ENCODE measurements at regions not wholly inside any gene's neighbourhood (a gene's known extent, or its start where the extent isn't known, plus 50 kb on each side); places are given as distances from the start of the nearest gene placed in this dataset.
"Not testable (repeated sequence)": the region's sequence is repeated elsewhere in the genome, so short reads cannot be mapped to it uniquely, and the experiment has no call there.

- ATAC-seq (no peak), DNase-seq (no peak)
- Mint-ChIP-seq H3K27ac (no peak overlapping the region), H3K36me3 (ENCODE audit: low read depth) (no peaks in the 10 kb centered on the region), H3K4me3 (no peak overlapping the region), H3K4me1 (no peaks in the 10 kb centered on the region), H3K9me3 (ENCODE audit: low read depth) (no peaks in the 10 kb centered on the region), H3K27me3 (no peaks in the 10 kb centered on the region)
- CTCF ChIA-PET: no interaction called here
- POLR2A ChIA-PET: no interaction called here
- intact Hi-C loops (cut with DNase I, micrococcal nuclease): no loop called here
These were observed 229.4 kb downstream of the RCHY1 start for GRCh38 chr4:75284831-75285230.

DNA sequence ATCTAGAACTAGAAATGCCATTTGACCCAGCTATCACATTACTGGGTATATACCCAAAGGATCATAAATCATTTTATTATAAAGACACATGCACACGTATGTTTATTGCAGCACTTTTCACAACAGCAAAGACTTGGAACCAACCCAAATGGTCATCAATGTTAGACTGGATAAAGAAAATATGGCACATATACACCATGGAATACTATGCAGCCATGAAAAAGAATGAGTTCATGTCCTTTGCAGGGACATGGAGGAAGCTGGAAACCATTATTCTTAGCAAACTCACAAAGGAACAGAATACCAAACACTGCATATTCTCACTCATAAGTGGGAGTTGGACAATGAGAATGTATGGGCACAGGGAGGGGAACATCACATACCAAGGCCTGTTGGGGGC is 233.7 kb downstream of the RCHY1 start:
- H3K27ac Mint-ChIP-seq; H3K4me1 Mint-ChIP-seq; H3K4me3 Mint-ChIP-seq; intact Hi-C loops (cut with DNase I, micrococcal nuclease); CTCF ChIA-PET; DNase-seq; H3K9me3 Mint-ChIP-seq (ENCODE audit: low read depth); H3K36me3 Mint-ChIP-seq (ENCODE audit: low read depth); POLR2A ChIA-PET; H3K27me3 Mint-ChIP-seq; ATAC-seq: not testable (repeated sequence)

GRCh38 chr4:75259306-75259705 is 254.9 kb downstream of the RCHY1 start:
- ChIA-PET CTCF (interaction anchor here (0.7 kb wide), 1 partner anchor 218 kb away, joined by 3 read pairs; no protein-coding TSS in a partner anchor), POLR2A (no interaction called here)
- intact Hi-C loops (cut with DNase I, micrococcal nuclease): no loop called here
- ATAC-seq: no peak
- no peaks in the 10 kb centered on the region for H3K4me1 Mint-ChIP-seq
- H3K4me3 Mint-ChIP-seq: no peak overlapping the region
- peaks cover 2% of the 10 kb centered on the region for H3K27me3 Mint-ChIP-seq
- H3K9me3 Mint-ChIP-seq (ENCODE audit: low read depth): no peaks in the 10 kb centered on the region
- no peak overlapping the region for H3K27ac Mint-ChIP-seq
- no peaks in the 10 kb centered on the region for H3K36me3 Mint-ChIP-seq (ENCODE audit: low read depth)
- no peak for DNase-seq

- no peaks in the 10 kb centered on the region for H3K27me3 Mint-ChIP-seq
- POLR2A ChIA-PET: no interaction called here
- no peak for DNase-seq
These were observed 258.9 kb downstream of the RCHY1 start for GRCh38 chr4:75255261-75255660.

DNA sequence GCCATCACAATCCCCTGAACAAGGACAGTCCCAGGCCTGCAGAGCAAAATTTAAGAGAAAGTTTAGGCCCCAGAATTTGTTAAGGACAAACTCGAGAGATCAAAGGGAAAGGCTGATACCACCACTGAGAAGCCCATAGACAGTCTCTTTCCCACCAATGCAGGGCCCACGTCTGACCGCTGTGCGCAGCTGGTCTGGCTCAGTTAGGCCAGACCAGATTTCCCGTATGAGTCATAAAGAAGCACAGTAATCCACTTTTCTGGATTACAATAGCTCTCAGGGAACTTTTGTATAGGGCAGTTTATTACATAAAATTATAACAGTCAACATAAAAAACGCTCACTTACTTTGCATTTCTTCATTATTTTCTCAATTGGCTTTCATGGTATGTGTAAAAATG is 259.5 kb downstream of the RCHY1 start:
- ChIA-PET POLR2A (no interaction called here), CTCF (no interaction called here)
- no peaks in the 10 kb centered on the region for H3K36me3 Mint-ChIP-seq (ENCODE audit: low read depth)
- no peak for ATAC-seq
- intact Hi-C loops (cut with DNase I, micrococcal nuclease): no loop called here
- no peaks in the 10 kb centered on the region for H3K4me1 Mint-ChIP-seq
- no peak overlapping the region for H3K4me3 Mint-ChIP-seq
- H3K9me3 Mint-ChIP-seq (ENCODE audit: low read depth): peaks cover 4% of the 10 kb centered on the region
- no peak for DNase-seq
- no peak overlapping the region for H3K27ac Mint-ChIP-seq
- H3K27me3 Mint-ChIP-seq: no peaks in the 10 kb centered on the region

More at GRCh38 chr4:75255261-75255660, 258.9 kb downstream of the RCHY1 start:
- no peak for ATAC-seq
- CTCF ChIA-PET: no interaction called here
- Mint-ChIP-seq H3K36me3 (ENCODE audit: low read depth) (no peaks in the 10 kb centered on the region), H3K27ac (no peak overlapping the region), H3K9me3 (ENCODE audit: low read depth) (peaks cover 4% of the 10 kb centered on the region), H3K4me3 (no peak overlapping the region), H3K4me1 (no peaks in the 10 kb centered on the region)
- intact Hi-C loops (cut with DNase I, micrococcal nuclease): no loop called here

DNA sequence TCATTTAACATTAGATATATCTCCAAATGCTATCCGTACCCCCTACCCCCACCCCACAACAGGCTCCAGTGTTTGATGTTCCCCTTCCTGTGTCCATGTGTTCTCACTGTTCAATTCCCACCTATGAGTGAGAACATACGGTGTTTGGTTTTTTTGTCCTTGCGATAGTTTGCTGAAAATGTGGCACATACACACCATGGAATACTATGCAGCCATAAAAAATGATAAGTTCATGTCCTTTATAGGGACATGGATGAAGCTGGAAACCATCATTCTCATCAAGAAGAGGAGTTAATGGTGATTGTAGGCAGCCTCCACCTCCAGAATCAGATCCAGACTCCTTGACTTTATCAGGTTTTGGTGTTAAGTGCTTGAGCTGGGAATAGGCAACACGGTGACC is 261.1 kb downstream of the RCHY1 start:
- H3K4me1 Mint-ChIP-seq; H3K27ac Mint-ChIP-seq; DNase-seq; H3K4me3 Mint-ChIP-seq; H3K9me3 Mint-ChIP-seq (ENCODE audit: low read depth); ATAC-seq; H3K27me3 Mint-ChIP-seq; H3K36me3 Mint-ChIP-seq (ENCODE audit: low read depth); POLR2A ChIA-PET; intact Hi-C loops (cut with DNase I, micrococcal nuclease); CTCF ChIA-PET: not testable (repeated sequence)

- H3K27me3 Mint-ChIP-seq: no peaks in the 10 kb centered on the region
- H3K4me3 Mint-ChIP-seq: no peak overlapping the region
- POLR2A ChIA-PET: no interaction called here
- ATAC-seq (no peak), DNase-seq (no peak)
- CTCF ChIA-PET: no interaction called here
- H3K36me3 Mint-ChIP-seq (ENCODE audit: low read depth): no peaks in the 10 kb centered on the region
- H3K4me1 Mint-ChIP-seq: no peaks in the 10 kb centered on the region
- intact Hi-C loops (cut with DNase I, micrococcal nuclease): no loop called here
- peaks cover 4% of the 10 kb centered on the region for H3K9me3 Mint-ChIP-seq (ENCODE audit: low read depth)
- no peak overlapping the region for H3K27ac Mint-ChIP-seq
These were observed 262.7 kb downstream of the RCHY1 start for GRCh38 chr4:75251547-75251946.

DNA sequence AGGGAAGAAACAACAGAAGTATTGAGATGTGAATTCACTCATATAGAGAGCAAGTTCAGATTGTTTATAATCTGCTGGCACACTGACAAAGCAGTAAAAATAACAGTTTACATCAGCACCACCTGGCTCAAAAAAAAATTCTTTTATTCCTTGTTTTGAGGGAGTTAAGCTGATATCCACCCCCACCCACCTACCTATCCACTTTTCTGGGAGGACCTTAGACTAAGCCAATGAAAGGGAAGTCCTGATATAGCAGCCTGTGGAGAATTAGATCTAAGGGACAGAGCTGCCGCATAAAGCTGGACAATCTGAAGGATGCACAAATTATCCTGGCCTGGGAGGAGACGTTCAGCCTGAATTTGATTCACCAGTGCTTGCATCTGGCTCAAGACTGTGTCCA is 264.5 kb downstream of the RCHY1 start:
- ChIA-PET CTCF (no interaction called here), POLR2A (no interaction called here)
- DNase-seq (no peak), ATAC-seq (no peak)
- H3K36me3 Mint-ChIP-seq (ENCODE audit: low read depth): no peaks in the 10 kb centered on the region
- no peak overlapping the region for H3K27ac Mint-ChIP-seq
- intact Hi-C loops (cut with DNase I, micrococcal nuclease): no loop called here
- no peaks in the 10 kb centered on the region for H3K4me1 Mint-ChIP-seq
- peaks cover 4% of the 10 kb centered on the region for H3K9me3 Mint-ChIP-seq (ENCODE audit: low read depth)
- no peak overlapping the region for H3K4me3 Mint-ChIP-seq
- no peaks in the 10 kb centered on the region for H3K27me3 Mint-ChIP-seq

- Mint-ChIP-seq H3K4me1 (no peaks in the 10 kb centered on the region), H3K9me3 (ENCODE audit: low read depth) (peaks cover 4% of the 10 kb centered on the region), H3K36me3 (ENCODE audit: low read depth) (no peaks in the 10 kb centered on the region), H3K27ac (no peak overlapping the region), H3K27me3 (no peaks in the 10 kb centered on the region), H3K4me3 (no peak overlapping the region)
- POLR2A ChIA-PET: no interaction called here
- DNase-seq (no peak), ATAC-seq (no peak)
- CTCF ChIA-PET: no interaction called here
- intact Hi-C loops (cut with DNase I, micrococcal nuclease): no loop called here
These were observed 265.3 kb downstream of the RCHY1 start for GRCh38 chr4:75248770-75249407.

GRCh38 chr4:75244325-75244724 is 269.9 kb downstream of the RCHY1 start:
- ChIA-PET CTCF (no interaction called here), POLR2A (no interaction called here)
- Mint-ChIP-seq H3K4me1 (no peaks in the 10 kb centered on the region), H3K4me3 (no peak overlapping the region), H3K27ac (no peak overlapping the region), H3K27me3 (no peaks in the 10 kb centered on the region), H3K36me3 (ENCODE audit: low read depth) (no peaks in the 10 kb centered on the region), H3K9me3 (ENCODE audit: low read depth) (no peaks in the 10 kb centered on the region)
- intact Hi-C loops (cut with DNase I, micrococcal nuclease): no loop called here
- ATAC-seq: no peak
- DNase-seq: no peak

- Mint-ChIP-seq H3K27me3 (no peaks in the 10 kb centered on the region), H3K4me1 (no peaks in the 10 kb centered on the region), H3K9me3 (ENCODE audit: low read depth) (no peaks in the 10 kb centered on the region), H3K36me3 (ENCODE audit: low read depth) (no peaks in the 10 kb centered on the region), H3K27ac (no peak overlapping the region), H3K4me3 (no peak overlapping the region)
- intact Hi-C loops (cut with DNase I, micrococcal nuclease): no loop called here
- ATAC-seq: no peak
- no peak for DNase-seq
- ChIA-PET POLR2A (no interaction called here), CTCF (no interaction called here)
These were observed 270.6 kb downstream of the RCHY1 start for GRCh38 chr4:75243570-75243969.

GRCh38 chr4:75235359-75235951 is 278.7 kb downstream of the RCHY1 start:
- intact Hi-C loops (cut with DNase I, micrococcal nuclease): no loop called here
- ChIA-PET POLR2A (no interaction called here), CTCF (no interaction called here)
- Mint-ChIP-seq H3K4me1 (no peaks in the 10 kb centered on the region), H3K36me3 (ENCODE audit: low read depth) (no peaks in the 10 kb centered on the region), H3K27me3 (no peaks in the 10 kb centered on the region), H3K4me3 (no peak overlapping the region), H3K27ac (no peak overlapping the region), H3K9me3 (ENCODE audit: low read depth) (no peaks in the 10 kb centered on the region)
- no peak for ATAC-seq
- DNase-seq: no peak

- Mint-ChIP-seq H3K27me3 (no peaks in the 10 kb centered on the region), H3K4me1 (no peaks in the 10 kb centered on the region), H3K36me3 (ENCODE audit: low read depth) (no peaks in the 10 kb centered on the region), H3K27ac (no peak overlapping the region), H3K9me3 (ENCODE audit: low read depth) (no peaks in the 10 kb centered on the region), H3K4me3 (no peak overlapping the region)
- ChIA-PET CTCF (interaction anchor here (0.6 kb wide), 1 partner anchor 376 kb away, joined by 3 read pairs; no protein-coding TSS in a partner anchor), POLR2A (no interaction called here)
- ATAC-seq (no peak), DNase-seq (no peak)
- intact Hi-C loops (cut with DNase I, micrococcal nuclease): no loop called here
These were observed 281.7 kb downstream of the RCHY1 start for GRCh38 chr4:75232546-75232945.
